Dermis blood vessel endothelial cell (primary cell): ENCODE measurements at regions not wholly inside any gene's neighbourhood (a gene's known extent, or its start where the extent isn't known, plus 50 kb on each side); places are given as distances from the start of the nearest gene placed in this dataset.

ENCODE experiments used
- DNase-seq: peaks from one replicate; pipeline ENCODE4 v3.0.0; 2010

GRCh38 chr1:55957276-55957675 lies 622.1 kb downstream of the PLPP3 start:
- DNase-seq: no peak

DNA sequence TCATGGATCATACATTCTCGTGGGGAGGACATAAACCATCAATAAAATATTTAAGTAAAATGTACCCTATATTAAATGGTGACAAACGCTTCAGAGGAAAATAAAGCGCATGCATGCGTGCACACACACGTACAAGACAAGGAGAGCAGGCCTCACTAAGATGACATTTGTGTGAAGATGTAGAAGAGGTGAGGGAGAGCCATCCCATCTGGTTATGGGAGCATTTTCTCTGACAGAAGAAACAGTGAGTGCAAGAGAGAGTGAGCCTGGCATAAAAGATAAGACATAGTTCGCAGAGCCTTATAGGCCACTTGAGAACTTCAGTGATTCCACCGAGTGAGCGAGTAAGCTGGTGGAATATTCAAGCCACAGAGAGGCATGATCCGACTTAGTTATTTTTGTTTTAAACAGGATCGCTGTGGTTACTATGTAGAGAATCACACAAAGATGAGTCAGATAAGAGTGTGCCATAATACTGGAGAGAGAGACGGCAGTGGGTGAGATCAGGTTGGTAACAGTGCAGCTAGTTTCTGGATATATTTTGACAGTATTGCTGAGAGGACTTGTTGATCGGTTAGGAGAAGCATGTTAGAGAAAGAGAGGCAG lies 624.2 kb downstream of the PLPP3 start:
- no peak for DNase-seq

- no peak for DNase-seq
Measured at GRCh38 chr1:55951291-55951690, 628.1 kb downstream of the PLPP3 start.

DNA sequence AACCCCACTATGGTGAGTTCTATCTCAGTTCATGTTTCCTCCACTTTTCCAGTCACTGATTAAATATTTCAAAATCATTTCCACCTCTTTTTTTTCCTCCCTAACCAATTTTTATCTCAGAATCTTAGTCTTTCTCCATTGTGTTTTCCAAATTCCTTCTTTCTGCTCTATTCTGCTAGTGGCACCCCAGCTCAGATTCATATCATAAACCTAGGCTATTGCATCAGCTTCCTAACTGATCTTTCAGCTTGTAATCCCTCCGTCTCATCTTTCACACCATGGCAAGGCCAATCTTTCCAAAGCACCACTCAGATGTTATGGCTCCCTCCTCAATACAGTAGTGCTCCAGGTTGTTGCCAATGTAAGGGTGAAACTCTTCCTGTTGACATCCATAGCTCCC lies 631.9 kb downstream of the PLPP3 start:
- no peak for DNase-seq

DNA sequence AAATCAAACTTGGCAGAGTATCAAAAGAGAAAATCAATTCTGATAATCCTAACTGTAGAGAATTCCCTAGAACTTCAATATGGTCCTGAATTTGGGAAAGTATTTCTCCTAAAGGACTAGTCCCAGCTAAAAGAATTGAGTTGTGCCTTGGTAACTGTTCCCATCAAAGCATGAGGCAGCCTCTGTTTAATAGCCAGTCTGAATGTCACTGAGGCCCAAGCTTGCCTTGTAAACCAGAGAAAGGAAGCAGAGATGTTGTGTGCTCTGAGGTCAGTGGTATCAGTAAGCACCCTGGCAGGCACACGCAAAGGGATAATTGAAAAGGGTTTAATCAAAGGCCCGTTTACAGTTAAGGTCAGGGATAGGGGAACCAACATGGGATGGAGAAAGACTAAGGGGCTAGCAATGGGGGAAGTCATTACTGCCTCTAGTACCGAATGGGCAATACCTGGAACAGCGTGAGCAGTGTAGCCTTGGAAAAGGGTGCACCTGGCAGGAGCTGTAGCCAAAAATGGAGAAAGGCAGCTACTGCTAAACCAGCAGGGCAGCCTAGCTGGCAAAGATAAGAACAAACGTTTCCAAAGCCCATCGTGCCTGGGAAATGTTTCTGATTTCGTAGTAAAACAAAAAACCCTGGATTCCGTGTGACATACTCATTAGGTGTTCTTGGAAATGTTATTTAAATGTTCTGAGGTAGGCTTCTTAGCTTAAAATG lies 635.5 kb downstream of the PLPP3 start:
- no peak for DNase-seq

- no peak for DNase-seq
Measured at GRCh38 chr1:55943012-55943411, 636.4 kb downstream of the PLPP3 start.

DNA sequence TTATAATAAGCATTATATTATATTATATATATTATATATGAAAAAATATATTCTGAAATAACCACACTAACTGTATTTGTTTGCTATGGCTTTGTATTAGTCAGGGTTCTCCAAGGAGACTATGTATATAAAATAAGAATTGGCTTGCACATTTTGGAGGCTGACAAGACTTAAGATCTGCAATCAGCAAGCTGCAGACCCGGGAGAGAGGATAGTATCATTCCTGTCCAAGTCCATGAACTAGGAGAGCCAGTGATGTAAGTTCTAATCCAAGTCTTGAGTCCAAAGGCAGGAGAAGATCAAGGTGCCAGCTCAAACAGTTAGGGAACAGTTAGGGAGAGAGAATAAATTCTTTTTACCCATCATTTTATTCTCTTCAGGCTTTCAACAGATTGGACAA lies 639.5 kb downstream of the PLPP3 start:
- no peak for DNase-seq

GRCh38 chr1:55938861-55939260 lies 640.5 kb downstream of the PLPP3 start:
- no peak for DNase-seq

DNA sequence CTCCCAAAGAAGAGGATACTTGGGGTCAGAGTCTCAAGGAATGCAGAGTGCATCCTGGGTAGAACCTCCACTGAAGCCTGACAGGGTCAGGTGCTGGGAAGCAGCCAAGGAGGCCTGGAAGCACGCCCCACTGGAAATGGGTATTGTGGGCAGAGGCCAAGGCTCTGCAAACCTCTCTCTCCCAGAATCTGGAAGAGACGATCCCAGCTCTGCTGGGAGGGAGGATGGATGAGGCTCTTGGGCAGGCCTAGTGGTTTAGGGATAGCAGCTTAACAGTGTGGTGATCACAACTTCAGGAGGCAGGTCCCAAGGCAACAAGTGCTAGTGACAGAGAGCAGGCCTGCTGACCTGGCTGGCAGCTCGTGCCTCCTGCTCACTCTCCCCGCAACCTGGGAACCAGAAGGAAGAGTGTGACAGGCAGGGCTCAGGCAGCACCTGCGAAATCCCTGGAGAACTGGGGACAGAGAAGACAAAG lies 641.0 kb downstream of the PLPP3 start:
- DNase-seq: no peak

- DNase-seq: no peak
Measured at GRCh38 chr1:55937840-55938375, 641.5 kb downstream of the PLPP3 start.

DNA sequence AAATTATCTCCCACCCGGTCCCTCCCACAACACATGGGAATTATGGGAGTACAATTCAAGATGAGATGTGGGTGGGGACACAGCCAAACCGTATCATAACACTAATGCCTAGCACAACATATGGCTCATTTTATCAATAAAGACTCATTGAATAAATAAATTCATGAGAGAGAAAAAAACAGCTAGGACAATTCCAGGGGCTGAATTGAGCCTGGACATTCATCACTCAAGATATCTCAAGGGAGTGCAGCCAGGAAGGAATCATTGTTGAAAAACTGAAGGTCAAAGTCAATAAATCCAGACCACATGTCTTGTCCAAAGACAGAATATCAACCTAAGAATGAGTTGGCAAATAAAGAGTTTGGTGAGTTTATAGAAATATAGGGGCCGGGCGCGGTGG lies 644.1 kb downstream of the PLPP3 start:
- DNase-seq: no peak

- no peak for DNase-seq
Measured at GRCh38 chr1:55932402-55932801, 647.0 kb downstream of the PLPP3 start.

DNA sequence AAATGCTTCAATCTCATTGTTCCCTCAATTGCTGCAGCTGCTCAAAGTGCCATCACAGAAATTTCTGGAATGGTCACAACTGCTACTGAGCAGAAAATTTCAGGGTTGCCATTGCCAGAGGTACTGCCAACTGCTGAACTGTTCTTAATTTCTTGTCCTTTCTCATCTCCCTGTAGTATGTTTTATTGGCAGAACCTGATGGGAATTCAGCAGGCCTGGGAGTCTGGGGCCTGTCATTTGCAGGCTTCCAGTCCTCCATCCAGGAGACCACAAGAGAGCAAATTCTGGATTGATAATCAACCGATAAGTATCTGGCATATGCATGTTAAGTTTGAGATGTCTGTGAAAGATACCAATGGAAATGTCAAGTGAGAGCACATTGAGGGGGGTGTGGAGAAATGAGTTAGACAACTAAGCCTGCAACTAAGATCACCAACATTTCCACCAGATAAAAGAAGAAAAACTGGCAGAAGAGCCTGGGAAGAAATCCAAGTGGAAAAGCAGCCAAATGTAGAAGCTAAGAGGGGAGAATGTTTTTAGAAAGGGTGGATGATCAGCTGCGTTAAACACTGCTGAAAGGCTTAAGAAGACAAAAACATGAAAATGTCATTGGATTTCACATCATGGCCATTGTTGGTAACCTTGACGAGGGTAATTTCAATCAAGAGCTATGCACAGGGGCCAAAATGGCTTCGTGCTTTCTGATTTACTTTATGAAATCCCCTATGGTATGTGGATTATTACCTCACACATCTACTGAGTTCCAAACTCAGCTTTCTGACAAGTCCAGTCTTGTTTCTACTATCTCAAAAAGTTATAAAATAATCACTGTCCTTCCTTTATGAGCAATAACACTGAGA lies 648.1 kb downstream of the PLPP3 start:
- DNase-seq: no peak

- no peak for DNase-seq
Measured at GRCh38 chr1:55929652-55930051, 649.7 kb downstream of the PLPP3 start.

- DNase-seq: no peak
Measured at GRCh38 chr1:55928576-55928975, 650.8 kb downstream of the PLPP3 start.

GRCh38 chr1:55927702-55928290 lies 651.6 kb downstream of the PLPP3 start:
- DNase-seq: no peak

DNA sequence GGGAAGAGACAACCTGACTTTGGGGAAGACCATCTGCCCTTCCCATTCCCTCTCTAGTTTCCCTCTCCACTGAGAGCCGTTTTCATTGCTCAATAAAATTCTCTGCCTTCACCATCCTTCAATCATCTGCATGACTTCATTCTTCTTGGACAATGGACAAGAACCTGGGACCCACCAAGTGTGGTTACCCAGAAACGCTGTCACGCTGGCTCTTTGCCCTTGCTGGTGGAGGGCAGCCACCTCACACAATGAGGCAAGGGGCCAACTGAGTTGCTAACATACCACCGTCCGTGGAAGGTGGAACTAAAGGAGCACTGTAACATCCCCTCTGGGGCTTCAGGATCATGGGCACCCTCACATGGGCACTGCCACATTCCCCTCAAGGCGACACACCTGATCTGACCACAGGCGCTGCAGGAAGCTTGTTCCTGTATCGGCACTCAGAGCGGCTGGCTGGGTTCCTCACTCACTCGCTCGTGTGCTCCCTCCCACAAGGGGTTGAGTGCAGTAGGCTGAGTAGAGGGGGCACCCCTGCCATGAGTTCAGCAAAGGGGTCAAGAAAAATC lies 652.4 kb downstream of the PLPP3 start:
- no peak for DNase-seq

DNA sequence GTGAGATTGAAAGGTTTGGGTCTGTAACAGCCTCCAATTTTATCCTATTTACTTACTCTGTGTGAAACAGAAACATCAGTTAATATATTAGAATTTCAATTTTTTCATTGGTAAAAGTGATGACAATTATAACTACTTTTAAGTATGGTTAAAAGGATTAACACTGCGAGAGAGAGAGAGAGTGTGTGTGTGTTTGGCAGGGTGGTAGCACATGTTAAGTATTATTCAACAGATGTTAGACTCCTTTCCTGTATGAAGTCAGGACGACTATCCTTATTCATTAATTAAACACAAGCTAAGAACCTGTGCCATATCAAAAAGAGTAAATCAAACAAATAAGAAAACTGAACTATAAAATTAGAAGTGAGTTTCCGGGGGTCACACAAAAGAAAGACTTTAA lies 662.5 kb downstream of the PLPP3 start:
- DNase-seq: no peak

DNA sequence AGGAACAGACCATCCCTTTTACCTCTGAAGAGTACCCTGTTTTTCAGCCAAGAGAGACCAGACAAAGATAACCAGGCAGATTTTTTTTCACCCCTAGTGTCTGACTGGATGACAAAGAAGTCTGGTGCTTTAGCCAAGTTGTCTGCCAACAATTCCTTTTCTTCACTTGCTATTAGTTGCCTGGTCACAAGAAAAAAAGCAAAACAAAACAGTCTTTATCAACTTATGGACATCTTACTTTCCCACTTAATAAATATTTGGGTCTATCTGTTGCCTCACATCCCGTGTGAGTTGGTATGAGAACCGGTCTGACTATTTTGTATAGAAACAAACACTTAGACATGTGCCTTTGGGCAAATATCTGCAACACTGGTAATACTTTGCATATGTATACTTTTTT lies 662.9 kb downstream of the PLPP3 start:
- DNase-seq: no peak

DNA sequence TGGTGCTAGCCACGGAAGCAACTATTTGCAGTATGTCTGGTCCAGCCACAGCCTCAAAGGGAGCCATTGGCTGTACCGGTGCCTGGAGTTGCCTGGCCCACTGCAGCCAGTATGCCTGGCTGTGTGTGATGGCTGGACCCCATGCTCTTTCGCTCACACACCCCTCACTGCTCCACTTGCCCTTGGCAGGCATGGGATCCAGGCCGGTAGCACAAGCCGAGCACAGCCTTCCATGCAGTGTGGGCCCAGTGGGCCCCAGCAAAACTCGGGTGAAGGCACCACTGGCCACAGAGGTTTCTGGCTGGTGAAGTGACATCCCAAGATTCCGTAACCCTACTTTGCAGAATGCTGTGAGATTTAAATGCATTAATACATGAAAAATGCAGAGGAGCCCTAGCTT lies 665.8 kb downstream of the PLPP3 start:
- DNase-seq: no peak

GRCh38 chr1:55912438-55912837 lies 666.9 kb downstream of the PLPP3 start:
- DNase-seq: no peak

DNA sequence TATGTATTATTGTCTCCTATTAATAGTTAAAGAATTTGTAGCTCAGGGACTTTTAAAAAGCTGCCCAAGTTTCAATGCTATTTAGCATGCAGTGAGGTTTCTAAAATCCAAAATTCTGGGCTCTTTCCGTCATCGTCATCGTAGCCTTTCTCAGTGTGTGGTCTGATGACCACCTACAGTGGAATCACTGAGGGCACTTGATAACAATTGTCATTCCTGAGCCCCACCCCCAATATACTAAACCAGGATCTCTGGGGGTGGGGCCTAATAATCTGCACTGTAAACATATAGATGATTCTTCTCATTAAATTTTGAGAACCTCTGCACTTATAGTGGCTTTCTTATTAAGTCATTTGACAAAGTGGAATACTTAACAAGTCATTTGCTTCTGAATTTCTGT lies 674.8 kb downstream of the PLPP3 start:
- DNase-seq: no peak

DNA sequence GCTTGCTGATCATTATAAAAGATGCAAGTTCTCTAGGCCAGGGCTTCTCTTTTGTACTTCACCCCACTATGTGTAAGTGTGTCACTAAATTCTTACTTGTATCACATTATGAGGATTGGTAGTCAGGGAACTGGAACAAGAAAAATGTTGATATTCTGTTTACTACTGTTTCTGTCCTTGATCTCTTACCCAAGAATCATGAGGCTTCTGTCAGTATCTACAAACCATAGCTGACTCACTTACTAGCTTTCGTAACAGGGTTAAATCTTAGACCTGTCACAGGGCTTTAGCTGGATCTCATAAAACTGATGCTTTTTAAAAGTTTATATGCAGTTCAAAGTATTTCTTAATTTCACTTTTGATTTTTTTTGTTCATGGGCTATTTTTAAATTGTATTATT lies 681.2 kb downstream of the PLPP3 start:
- DNase-seq: no peak
